ENCODE measurements at regions not wholly inside any gene's neighbourhood (a gene's known extent, or its start where the extent isn't known, plus 50 kb on each side); places are given as distances from the start of the nearest gene placed in this dataset.

DNA sequence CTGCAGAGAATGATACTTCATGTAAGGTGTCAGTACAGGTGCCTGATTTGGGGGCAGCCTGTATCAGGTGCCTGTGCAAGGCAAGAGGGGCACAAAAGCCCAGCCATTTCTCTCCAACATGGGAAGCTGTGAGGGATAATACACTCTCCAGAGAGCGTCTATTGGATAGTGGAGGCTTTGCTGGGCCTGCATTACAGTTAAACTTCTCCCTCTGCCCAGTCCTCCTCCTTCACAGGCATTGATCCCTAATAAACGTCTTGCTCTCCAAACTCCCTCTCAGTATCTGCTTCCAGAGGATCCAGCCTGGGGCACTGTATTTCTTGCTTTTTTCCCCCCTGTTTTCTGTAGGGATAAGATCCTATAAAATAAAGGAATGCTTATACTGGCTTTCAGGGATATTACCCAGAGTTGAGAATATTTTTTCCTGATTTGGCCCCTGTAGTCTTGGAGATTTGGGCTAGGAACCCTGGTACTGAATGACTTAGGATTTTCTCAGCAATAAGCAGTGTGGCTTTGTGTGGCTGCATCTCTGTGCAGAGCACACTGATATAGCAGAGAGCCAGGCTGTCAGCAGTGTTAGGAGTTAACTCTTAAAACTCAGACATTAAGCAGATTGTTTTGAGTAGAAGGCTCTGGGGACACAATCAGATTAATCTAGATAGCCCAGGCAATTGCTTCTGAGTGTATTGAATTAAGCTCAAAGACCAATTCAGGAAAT lies 330.6 kb downstream of the CYRIA start:
- no peaks in the 10 kb centered on the region for H3K27me3 Mint-ChIP-seq
- TF ChIP-seq, protein P1, sequence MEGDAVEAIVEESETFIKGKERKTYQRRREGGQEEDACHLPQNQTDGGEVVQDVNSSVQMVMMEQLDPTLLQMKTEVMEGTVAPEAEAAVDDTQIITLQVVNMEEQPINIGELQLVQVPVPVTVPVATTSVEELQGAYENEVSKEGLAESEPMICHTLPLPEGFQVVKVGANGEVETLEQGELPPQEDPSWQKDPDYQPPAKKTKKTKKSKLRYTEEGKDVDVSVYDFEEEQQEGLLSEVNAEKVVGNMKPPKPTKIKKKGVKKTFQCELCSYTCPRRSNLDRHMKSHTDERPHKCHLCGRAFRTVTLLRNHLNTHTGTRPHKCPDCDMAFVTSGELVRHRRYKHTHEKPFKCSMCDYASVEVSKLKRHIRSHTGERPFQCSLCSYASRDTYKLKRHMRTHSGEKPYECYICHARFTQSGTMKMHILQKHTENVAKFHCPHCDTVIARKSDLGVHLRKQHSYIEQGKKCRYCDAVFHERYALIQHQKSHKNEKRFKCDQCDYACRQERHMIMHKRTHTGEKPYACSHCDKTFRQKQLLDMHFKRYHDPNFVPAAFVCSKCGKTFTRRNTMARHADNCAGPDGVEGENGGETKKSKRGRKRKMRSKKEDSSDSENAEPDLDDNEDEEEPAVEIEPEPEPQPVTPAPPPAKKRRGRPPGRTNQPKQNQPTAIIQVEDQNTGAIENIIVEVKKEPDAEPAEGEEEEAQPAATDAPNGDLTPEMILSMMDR (conservative IDR thresholded peaks at IDR 0.05), result no peak
- peaks cover 13% of the 10 kb centered on the region for H3K36me3 Mint-ChIP-seq
- H3K27ac Mint-ChIP-seq, result no peak overlapping the region
- no peak for DNase-seq (ENCODE audit: extremely low spot score, unreplicated experiment)
- peaks cover 43% of the 10 kb centered on the region for H3K4me1 Mint-ChIP-seq (ENCODE audit: unreplicated experiment)
- H3K4me3 Mint-ChIP-seq, result no peak overlapping the region
- H3K9me3 Mint-ChIP-seq, result peaks cover 17% of the 10 kb centered on the region

DNA sequence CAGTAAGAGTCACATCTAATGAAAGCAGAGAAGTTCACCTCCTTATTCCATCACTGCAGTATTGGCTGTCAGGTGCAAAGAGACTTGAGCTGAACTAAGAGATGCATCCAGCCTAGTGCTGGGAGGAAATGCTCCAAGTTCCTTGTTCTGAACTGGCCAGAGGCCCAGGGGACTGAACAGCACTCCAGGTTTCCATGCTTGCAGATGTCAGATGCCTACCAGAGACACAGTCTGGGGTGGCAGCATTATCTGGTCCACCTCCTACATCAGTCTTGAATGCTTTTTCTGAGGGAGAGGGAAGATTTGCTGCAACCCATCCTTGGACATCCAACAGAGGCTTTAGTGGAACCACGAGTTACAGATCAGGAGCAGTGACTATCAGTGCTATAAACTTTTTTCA lies 331.3 kb downstream of the CYRIA start:
- TF ChIP-seq, protein P1 (conservative IDR thresholded peaks at IDR 0.05), result no peak
- DNase-seq (ENCODE audit: extremely low spot score, unreplicated experiment), result no peak
- no peak overlapping the region for H3K4me3 Mint-ChIP-seq
- peaks cover 9% of the 10 kb centered on the region for H3K36me3 Mint-ChIP-seq
- H3K27me3 Mint-ChIP-seq, result no peaks in the 10 kb centered on the region
- peaks cover 50% of the 10 kb centered on the region for H3K4me1 Mint-ChIP-seq (ENCODE audit: unreplicated experiment)
- H3K27ac Mint-ChIP-seq, result no peak overlapping the region
- H3K9me3 Mint-ChIP-seq, result peaks cover 10% of the 10 kb centered on the region

DNA sequence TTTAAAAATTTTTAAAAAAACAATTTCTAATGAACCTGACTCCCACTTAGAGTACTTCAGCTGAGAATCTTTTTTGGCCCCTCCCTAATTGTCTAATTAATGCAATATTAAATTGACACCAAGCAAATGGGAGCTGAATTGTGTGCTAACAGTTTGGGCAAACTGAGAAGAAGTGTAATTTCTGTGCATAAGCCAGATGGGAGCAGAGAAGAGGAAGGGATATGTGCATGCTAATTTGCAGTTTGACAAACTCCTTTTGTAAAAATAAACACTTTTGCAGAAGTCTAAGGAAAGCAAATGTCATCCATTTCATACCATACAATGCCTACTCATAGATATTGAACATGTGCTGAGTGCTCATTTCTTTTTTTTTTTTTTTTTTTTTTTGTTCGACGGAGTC lies 332.0 kb downstream of the CYRIA start:
- H3K27ac Mint-ChIP-seq, result no peak overlapping the region
- no peak overlapping the region for H3K4me3 Mint-ChIP-seq
- no peak for DNase-seq (ENCODE audit: extremely low spot score, unreplicated experiment)
- H3K27me3 Mint-ChIP-seq, result no peaks in the 10 kb centered on the region
- peaks cover 4% of the 10 kb centered on the region for H3K36me3 Mint-ChIP-seq
- H3K9me3 Mint-ChIP-seq, result peaks cover 5% of the 10 kb centered on the region
- TF ChIP-seq, protein P1 (conservative IDR thresholded peaks at IDR 0.05), result no peak
- peaks cover 57% of the 10 kb centered on the region for H3K4me1 Mint-ChIP-seq (ENCODE audit: unreplicated experiment)

DNA sequence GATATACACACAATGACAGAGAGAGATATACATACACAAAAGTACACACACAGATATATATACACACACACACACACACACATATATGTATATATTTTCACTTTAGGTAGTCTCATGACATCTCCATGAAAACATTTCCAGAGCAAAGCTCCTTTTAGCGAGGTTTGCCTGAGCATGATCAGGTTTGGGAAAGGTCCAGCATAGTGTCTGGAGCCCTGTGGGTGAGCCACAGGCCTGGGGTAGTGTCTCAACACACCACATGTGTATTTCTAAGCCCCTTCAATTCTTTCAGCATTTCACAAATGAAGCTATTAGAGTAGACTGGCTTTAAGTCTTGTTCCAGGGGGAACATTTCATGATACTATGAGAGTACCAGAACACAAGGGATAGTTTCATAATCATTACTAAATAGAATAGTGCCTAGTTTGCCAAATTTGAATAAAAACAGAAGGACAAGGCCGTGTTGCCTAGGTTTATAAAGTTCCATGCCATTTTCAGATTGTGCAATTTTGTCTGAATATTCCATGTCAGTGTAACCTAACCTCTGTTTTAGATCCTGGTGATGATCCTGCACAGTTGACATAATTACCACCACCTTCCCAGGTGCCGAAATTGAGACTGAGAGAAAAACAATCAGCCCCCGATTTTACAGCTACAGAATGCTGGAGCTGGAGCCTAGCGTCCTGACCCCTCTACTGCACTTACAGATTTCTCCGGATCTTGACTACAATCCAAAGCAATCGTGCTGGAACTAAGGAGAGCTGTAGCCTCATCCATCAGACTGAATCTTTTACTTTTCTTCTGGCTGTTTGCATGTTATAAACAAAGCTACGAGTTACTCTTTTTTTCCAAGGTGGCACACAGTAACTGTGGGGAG lies 332.7 kb downstream of the CYRIA start:
- Mint-ChIP-seq H3K4me1 (ENCODE audit: unreplicated experiment) (peaks cover 57% of the 10 kb centered on the region), H3K4me3 (no peak overlapping the region), H3K36me3 (peaks cover 4% of the 10 kb centered on the region), H3K9me3 (no peaks in the 10 kb centered on the region), H3K27ac (no peak overlapping the region), H3K27me3 (no peaks in the 10 kb centered on the region)
- DNase-seq (ENCODE audit: extremely low spot score, unreplicated experiment), result no peak
- TF ChIP-seq, protein P1 (conservative IDR thresholded peaks at IDR 0.05), result peak; percentile 39

DNA sequence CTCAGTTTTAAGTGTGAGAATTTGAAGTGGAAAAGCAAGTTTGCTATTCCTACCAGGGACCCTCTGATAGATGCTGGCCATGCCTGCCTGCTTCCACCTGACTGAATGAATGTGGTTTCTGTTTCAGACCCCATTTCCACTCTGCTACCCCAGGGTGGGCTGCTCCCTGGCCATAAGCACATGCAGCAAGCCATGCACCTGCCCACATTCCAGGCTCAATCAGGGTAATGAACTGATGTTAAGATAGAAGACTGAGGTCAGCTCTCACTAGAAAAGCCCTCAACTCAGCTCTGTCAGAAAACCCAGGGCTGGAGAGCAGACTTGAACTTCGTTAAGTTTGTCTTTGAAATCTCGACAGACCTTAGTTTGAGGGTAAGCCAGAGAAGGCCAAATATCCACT lies 333.9 kb downstream of the CYRIA start:
- H3K27ac Mint-ChIP-seq, result no peak overlapping the region
- peaks cover 4% of the 10 kb centered on the region for H3K36me3 Mint-ChIP-seq
- no peak overlapping the region for H3K4me3 Mint-ChIP-seq
- H3K4me1 Mint-ChIP-seq (ENCODE audit: unreplicated experiment), result peaks cover 64% of the 10 kb centered on the region
- TF ChIP-seq, protein P1 (conservative IDR thresholded peaks at IDR 0.05), result no peak
- no peak for DNase-seq (ENCODE audit: extremely low spot score, unreplicated experiment)
- no peaks in the 10 kb centered on the region for H3K27me3 Mint-ChIP-seq
- no peaks in the 10 kb centered on the region for H3K9me3 Mint-ChIP-seq

Measured in type B pancreatic cell (in vitro differentiated cells).